AG10803 (cell line): ENCODE measurements at regions not wholly inside any gene's neighbourhood (a gene's known extent, or its start where the extent isn't known, plus 50 kb on each side); places are given as distances from the start of the nearest gene placed in this dataset.

Source experiments
- DNase-seq: peaks from one replicate; pipeline ENCODE4 v3.0.0; 2010; ENCODE audit warnings: low read depth
- H3K4me3 ChIP-seq: 2 replicates; pipeline ENCODE4 v1.5.1; 2011; ENCODE audit warnings: mild to moderate bottlenecking, low read length, control low read depth
- CTCF ChIP-seq: conservative IDR thresholded peaks from 2 replicates; pipeline ENCODE4 v1.5.1; 2011; ENCODE audit warnings: mild to moderate bottlenecking, low read length, control low read depth, inconsistent platforms

- no peak for TF ChIP-seq CTCF
- DNase-seq = peak; percentile 94
- H3K4me3 ChIP-seq = no peak overlapping the region
Observed at GRCh38 chr10:62560201-62560819, 186.1 kb downstream of the ZNF365 start.

GRCh38 chr10:62561151-62561550, 187.0 kb downstream of the ZNF365 start:
- no peak overlapping the region for H3K4me3 ChIP-seq

GRCh38 chr10:62562101-62562500, 187.9 kb downstream of the ZNF365 start:
- DNase-seq = peak; percentile 42
- TF ChIP-seq CTCF = no peak
- H3K4me3 ChIP-seq = no peak overlapping the region

More at GRCh38 chr10:62561151-62561550, 187.0 kb downstream of the ZNF365 start:
- no peak for TF ChIP-seq CTCF
- DNase-seq = no peak

GRCh38 chr10:62562795-62563194, 188.6 kb downstream of the ZNF365 start:
- DNase-seq = no peak
- H3K4me3 ChIP-seq = no peak overlapping the region
- no peak for TF ChIP-seq CTCF

- DNase-seq = no peak
- no peak for TF ChIP-seq CTCF
- no peak overlapping the region for H3K4me3 ChIP-seq
Observed at GRCh38 chr10:62573929-62574328, 199.8 kb downstream of the ZNF365 start.

- H3K4me3 ChIP-seq = no peak overlapping the region
- DNase-seq = no peak
- no peak for TF ChIP-seq CTCF
Observed at GRCh38 chr10:62577076-62577475, 202.9 kb downstream of the ZNF365 start.

GRCh38 chr10:62577666-62578291, 203.6 kb downstream of the ZNF365 start:
- 0 out of 2 replicates have a peak, but pooled peaks have one; percentile 2 for TF ChIP-seq CTCF
- DNase-seq = peak; percentile 94
- H3K4me3 ChIP-seq = no peak overlapping the region
